T-helper 1 cell treated with Interleukin-12 subunit alpha and Interleukin-12 subunit beta and Interleukin-4 antibody, amounts not matched to agents 30 μg/mL and 1 μg/mL, for 36 hours (primary cell): ENCODE measurements at regions not wholly inside any gene's neighbourhood (a gene's known extent, or its start where the extent isn't known, plus 50 kb on each side); places are given as distances from the start of the nearest gene placed in this dataset.
"Not testable (repeated sequence)": the region's sequence is repeated elsewhere in the genome, so short reads cannot be mapped to it uniquely, and the experiment has no call there.

Source experiments
- H3K27ac Mint-ChIP-seq: one replicate; pipeline ENCODE4 v1.8.0; 2021; ENCODE audit warnings: mild to moderate bottlenecking, mixed read lengths
- H3K27me3 Mint-ChIP-seq: one replicate; pipeline ENCODE4 v1.8.0; 2021; ENCODE audit warnings: low read depth, mixed read lengths
- H3K36me3 Mint-ChIP-seq: one replicate; pipeline ENCODE4 v1.8.0; 2021; ENCODE audit warnings: low read depth, mixed read lengths
- H3K4me1 Mint-ChIP-seq: one replicate; pipeline ENCODE4 v1.8.0; 2021; ENCODE audit warnings: low read depth, mixed read lengths
- H3K4me3 Mint-ChIP-seq: one replicate; pipeline ENCODE4 v1.8.0; 2021; ENCODE audit warnings: mild to moderate bottlenecking, moderate library complexity, mixed read lengths
- H3K9me3 Mint-ChIP-seq: one replicate; pipeline ENCODE4 v1.8.0; 2021; ENCODE audit warnings: mixed read lengths

- no peaks in the 10 kb centered on the region for H3K27me3 Mint-ChIP-seq
- H3K4me1 Mint-ChIP-seq = no peaks in the 10 kb centered on the region
- peaks cover 75% of the 10 kb centered on the region for H3K36me3 Mint-ChIP-seq
- no peak overlapping the region for H3K4me3 Mint-ChIP-seq
- no peak overlapping the region for H3K27ac Mint-ChIP-seq
- H3K9me3 Mint-ChIP-seq = peaks cover 82% of the 10 kb centered on the region
Measured at GRCh38 chr16:31745900-31746299, 127.7 kb upstream of the ZNF267 start.

- Mint-ChIP-seq H3K27ac (no peak overlapping the region), H3K27me3 (no peaks in the 10 kb centered on the region), H3K4me1 (no peaks in the 10 kb centered on the region), H3K36me3 (peaks cover 68% of the 10 kb centered on the region), H3K9me3 (peaks cover 82% of the 10 kb centered on the region), H3K4me3 (no peak overlapping the region)
Measured at GRCh38 chr16:31754998-31755615, 118.5 kb upstream of the ZNF267 start.

GRCh38 chr16:31764103-31764502, 109.5 kb upstream of the ZNF267 start:
- no peak overlapping the region for H3K4me3 Mint-ChIP-seq
- H3K27me3 Mint-ChIP-seq = no peaks in the 10 kb centered on the region
- peaks cover 20% of the 10 kb centered on the region for H3K36me3 Mint-ChIP-seq
- H3K27ac Mint-ChIP-seq = no peak overlapping the region
- peaks cover 66% of the 10 kb centered on the region for H3K9me3 Mint-ChIP-seq
- no peaks in the 10 kb centered on the region for H3K4me1 Mint-ChIP-seq

- Mint-ChIP-seq H3K4me1 (no peaks in the 10 kb centered on the region), H3K9me3 (peaks cover 67% of the 10 kb centered on the region), H3K36me3 (peaks cover 11% of the 10 kb centered on the region), H3K27ac (no peak overlapping the region), H3K4me3 (no peak overlapping the region), H3K27me3 (no peaks in the 10 kb centered on the region)
Measured at GRCh38 chr16:31767267-31767666, 106.3 kb upstream of the ZNF267 start.

- Mint-ChIP-seq H3K4me1 (no peaks in the 10 kb centered on the region), H3K27ac (no peak overlapping the region), H3K4me3 (no peak overlapping the region), H3K27me3 (no peaks in the 10 kb centered on the region), H3K9me3 (peaks cover 76% of the 10 kb centered on the region), H3K36me3 (peaks cover 1% of the 10 kb centered on the region)
Measured at GRCh38 chr16:31780342-31780741, 93.3 kb upstream of the ZNF267 start.

GRCh38 chr16:31785126-31785525, 88.5 kb upstream of the ZNF267 start:
- Mint-ChIP-seq H3K4me1 (no peaks in the 10 kb centered on the region), H3K27ac (no peak overlapping the region), H3K36me3 (no peaks in the 10 kb centered on the region), H3K27me3 (no peaks in the 10 kb centered on the region), H3K9me3 (peaks cover 65% of the 10 kb centered on the region), H3K4me3 (no peak overlapping the region)

GRCh38 chr16:31807086-31807485, 66.5 kb upstream of the ZNF267 start:
- Mint-ChIP-seq H3K27ac (no peak overlapping the region), H3K4me3 (no peak overlapping the region), H3K36me3 (no peaks in the 10 kb centered on the region), H3K9me3 (peaks cover 12% of the 10 kb centered on the region), H3K4me1 (no peaks in the 10 kb centered on the region), H3K27me3 (no peaks in the 10 kb centered on the region)

- Mint-ChIP-seq H3K4me1 (no peaks in the 10 kb centered on the region), H3K9me3 (peaks cover 14% of the 10 kb centered on the region), H3K36me3 (no peaks in the 10 kb centered on the region), H3K27me3 (no peaks in the 10 kb centered on the region), H3K4me3 (no peak overlapping the region), H3K27ac (no peak overlapping the region)
Measured at GRCh38 chr16:31810863-31811262, 62.7 kb upstream of the ZNF267 start.

- peaks cover 22% of the 10 kb centered on the region for H3K9me3 Mint-ChIP-seq
- H3K4me3 Mint-ChIP-seq, H3K27me3 Mint-ChIP-seq, H3K4me1 Mint-ChIP-seq, H3K27ac Mint-ChIP-seq, H3K36me3 Mint-ChIP-seq: not testable (repeated sequence)
Measured at GRCh38 chr16:31816141-31816540, 57.5 kb upstream of the ZNF267 start.

- H3K36me3 Mint-ChIP-seq = no peaks in the 10 kb centered on the region
- H3K9me3 Mint-ChIP-seq = peaks cover 28% of the 10 kb centered on the region
- no peaks in the 10 kb centered on the region for H3K27me3 Mint-ChIP-seq
- no peak overlapping the region for H3K27ac Mint-ChIP-seq
- no peak overlapping the region for H3K4me3 Mint-ChIP-seq
- H3K4me1 Mint-ChIP-seq = no peaks in the 10 kb centered on the region
Measured at GRCh38 chr16:31819386-31819785, 54.2 kb upstream of the ZNF267 start.

GRCh38 chr16:31819948-31820347, 53.7 kb upstream of the ZNF267 start:
- Mint-ChIP-seq H3K4me1 (no peaks in the 10 kb centered on the region), H3K4me3 (no peak overlapping the region), H3K27ac (no peak overlapping the region), H3K36me3 (no peaks in the 10 kb centered on the region), H3K27me3 (no peaks in the 10 kb centered on the region), H3K9me3 (peaks cover 33% of the 10 kb centered on the region)
